H1 (cell line): ENCODE measurements at regions not wholly inside any gene's neighbourhood (a gene's known extent, or its start where the extent isn't known, plus 50 kb on each side); places are given as distances from the start of the nearest gene placed in this dataset.

Experiments
- CTCF ChIA-PET: fragments of 300-600 bp; sonication (Branson Sonifier 250); formaldehyde crosslinking; loops from one replicate; lab custom pipeline; 2021; ENCODE audit not compliant: partially characterized antibody; lab: Charles Lee
- POLR2A ChIA-PET: fragments of 300-600 bp; sonication (Branson Sonifier 250); formaldehyde crosslinking; loops from one replicate; lab custom pipeline; 2021; ENCODE audit warnings: inconsistent platforms; ENCODE audit not compliant: partially characterized antibody; lab: Charles Lee
- DNase-seq, 2 experiments: peaks; one replicate each; pipeline versions ENCODE4 v3.0.0 to v3.0.0-alpha.2; 2010 to 2022; ENCODE audit warnings: low spot score in 2 of 2, low read depth in 1 of 2, mixed read lengths in 1 of 2
- FAIRE-seq: peaks from 2 replicates; lab custom pipeline; 2011; peaks lifted over from hg19 to GRCh38; lab: Jason Lieb, UNC
- H2AFZ ChIP-seq: 2 replicates; pipeline ENCODE4 v1.8.1; 2012; ENCODE audit warnings: low read length, inconsistent platforms
- H2AK5ac ChIP-seq: 2 replicates; pipeline ENCODE4 v1.6.1; 2013; ENCODE audit warnings: low read depth, low read length
- H2BK120ac ChIP-seq: replicated peaks from 2 replicates; pipeline ENCODE3; 2013; ENCODE audit warnings: low read depth, low read length, inconsistent platforms
- H2BK12ac ChIP-seq: 2 replicates; pipeline ENCODE4 v1.6.1; 2013; ENCODE audit warnings: low read depth, low read length
- H2BK15ac ChIP-seq: 2 replicates; pipeline ENCODE4 v1.6.1; 2013; ENCODE audit warnings: low read length
- H2BK20ac ChIP-seq: 2 replicates; pipeline ENCODE4 v1.6.1; 2013; ENCODE audit warnings: low read length
- H2BK5ac ChIP-seq: 2 replicates; pipeline ENCODE4 v1.6.1; 2013; ENCODE audit warnings: low read depth, low read length
- H3K14ac ChIP-seq: 2 replicates; pipeline ENCODE4 v1.6.1; 2013; ENCODE audit warnings: inconsistent platforms; ENCODE audit not compliant: insufficient read length
- H3K18ac ChIP-seq: 2 replicates; pipeline ENCODE4 v1.6.1; 2013; ENCODE audit warnings: low read length; ENCODE audit errors: extremely low read depth
- H3K23ac ChIP-seq: 2 replicates; pipeline ENCODE4 v1.6.1; 2013; ENCODE audit warnings: inconsistent platforms; ENCODE audit not compliant: insufficient read length
- H3K23me2 ChIP-seq: 2 replicates; pipeline ENCODE4 v1.6.1; 2013; ENCODE audit warnings: low read depth, low read length
- H3K27ac ChIP-seq: 2 replicates; pipeline ENCODE4 v1.6.1; 2011; ENCODE audit warnings: low read depth, low read length, inconsistent platforms
- H3K27me3 ChIP-seq, 4 experiments: replicated peaks in 1 of 4; 1 replicate in 1 of 4; 2 replicates in 3 of 4; pipeline versions ENCODE4 v1.6.1 to v1.8.1; 2011 to 2013; ENCODE audit warnings: low read length in 3 of 4, mild to moderate bottlenecking in 3 of 4, inconsistent platforms in 2 of 4, mixed read lengths in 2 of 4, moderate library complexity in 1 of 4; ENCODE audit not compliant: control insufficient read depth in 3 of 4, insufficient read depth in 3 of 4; ENCODE audit errors: extremely low read depth in 1 of 4
- H3K36me3 ChIP-seq, 4 experiments: 2 replicates each; pipeline versions ENCODE4 v1.6.1 to v1.8.1; 2011 to 2013; ENCODE audit warnings: mild to moderate bottlenecking in 4 of 4, low read length in 3 of 4, moderate library complexity in 2 of 4, control low read depth in 1 of 4, inconsistent platforms in 1 of 4; ENCODE audit not compliant: insufficient read depth in 4 of 4, control insufficient read depth in 2 of 4
- H3K4ac ChIP-seq: replicated peaks from 2 replicates; pipeline ENCODE3; 2013; ENCODE audit warnings: low read length, low read depth, mixed read lengths, inconsistent platforms; ENCODE audit not compliant: insufficient read length
- H3K4me1 ChIP-seq, 4 experiments: replicated peaks in 1 of 4; 1 replicate in 1 of 4; 2 replicates in 3 of 4; pipeline versions ENCODE4 v1.6.1 to v1.8.1; 2011 to 2013; ENCODE audit warnings: low read length in 3 of 4, inconsistent platforms in 2 of 4, mixed read lengths in 1 of 4; ENCODE audit not compliant: insufficient read depth in 4 of 4, control insufficient read depth in 3 of 4
- H3K4me2 ChIP-seq, 2 experiments: 2 replicates each; pipeline versions ENCODE4 v1.6.1 to v1.8.1; 2011 to 2013; ENCODE audit warnings: low read depth in 2 of 2, low read length in 2 of 2, control low read depth in 1 of 2, inconsistent platforms in 1 of 2, mild to moderate bottlenecking in 1 of 2; ENCODE audit not compliant: insufficient read depth in 1 of 2
- H3K4me3 ChIP-seq, 4 experiments: fragments of 200-600, 300-600 bp in 1 of 4; sonication (generic), shearing (Covaris generic), sonication (Bioruptor Twin) in 1 of 4; 2 replicates each; pipeline versions ENCODE4 v1.5.1 to v1.8.1; 2011 to 2016; ENCODE audit warnings: low read length in 4 of 4, low read depth in 3 of 4, control low read depth in 2 of 4, inconsistent platforms in 2 of 4, mild to moderate bottlenecking in 2 of 4, mixed read lengths in 1 of 4, moderate library complexity in 1 of 4; ENCODE audit not compliant: insufficient read depth in 2 of 4; ENCODE audit errors: extremely low read depth in 1 of 4
- H3K56ac ChIP-seq: replicated peaks from 2 replicates; pipeline ENCODE3; 2013; ENCODE audit warnings: low read depth, mild to moderate bottlenecking, mixed read lengths, low read length, inconsistent platforms; ENCODE audit not compliant: insufficient read length
- H3K79me1 ChIP-seq: 2 replicates; pipeline ENCODE4 v1.6.1; 2013; ENCODE audit warnings: low read depth, low read length, control low read depth
- H3K79me2 ChIP-seq, 2 experiments: 2 replicates each; pipeline versions ENCODE4 v1.6.1 to v1.8.1; 2012 to 2013; ENCODE audit warnings: low read length in 2 of 2, mild to moderate bottlenecking in 2 of 2, inconsistent platforms in 1 of 2; ENCODE audit not compliant: insufficient read depth in 2 of 2, control insufficient read depth in 1 of 2
- H3K9ac ChIP-seq, 4 experiments: replicated peaks in 1 of 4; 1 replicate in 1 of 4; 2 replicates in 3 of 4; pipeline versions ENCODE4 v1.6.1 to v1.8.1; 2011 to 2013; ENCODE audit warnings: low read depth in 3 of 4, low read length in 3 of 4, control low read depth in 2 of 4, mild to moderate bottlenecking in 2 of 4, moderate library complexity in 2 of 4, inconsistent platforms in 1 of 4; ENCODE audit errors: extremely low read depth in 1 of 4
- H3K9me3 ChIP-seq, 2 experiments: 2 replicates each; pipeline versions ENCODE4 v1.6.1 to v1.8.1; 2012 to 2013; ENCODE audit warnings: mild to moderate bottlenecking in 2 of 2, moderate library complexity in 2 of 2, control low read depth in 1 of 2, inconsistent platforms in 1 of 2, low read depth in 1 of 2, low read length in 1 of 2, mixed read lengths in 1 of 2; ENCODE audit not compliant: insufficient read depth in 2 of 2
- H4K20me1 ChIP-seq, 2 experiments: replicated peaks in 1 of 2; 2 replicates each; pipeline versions ENCODE3 to v1.8.1; 2011 to 2013; ENCODE audit warnings: inconsistent platforms in 2 of 2, low read length in 2 of 2, mild to moderate bottlenecking in 1 of 2; ENCODE audit not compliant: insufficient read depth in 2 of 2, control insufficient read depth in 1 of 2
- H4K5ac ChIP-seq: 2 replicates; pipeline ENCODE4 v1.6.1; 2013; ENCODE audit warnings: low read length, low read depth, mixed read lengths, inconsistent platforms; ENCODE audit not compliant: insufficient read length
- H4K8ac ChIP-seq: 2 replicates; pipeline ENCODE4 v1.8.0; 2013; ENCODE audit warnings: mild to moderate bottlenecking, moderate library complexity, low read length, inconsistent platforms; ENCODE audit not compliant: insufficient read depth; ENCODE audit errors: extremely low read depth
- H4K91ac ChIP-seq: replicated peaks from 2 replicates; pipeline ENCODE3; 2013; ENCODE audit warnings: low read length, mixed read lengths, inconsistent platforms; ENCODE audit not compliant: insufficient read length
- ASH2L ChIP-seq: fragments of 200-600, 300-600 bp; sonication (generic); IDR thresholded peaks from one replicate; pipeline ENCODE4 v1.7.1; 2017; ENCODE audit warnings: low read length
- BRCA1 ChIP-seq: IDR thresholded peaks from 2 replicates; pipeline ENCODE4 v1.6.1; 2012; ENCODE audit warnings: low read depth, low read length, improper control_type of control experiment
- EP300 ChIP-seq, 2 experiments: IDR thresholded peaks; 1 replicate in 1 of 2; 2 replicates in 1 of 2; pipeline ENCODE4 v1.6.1; 2011 to 2012; ENCODE audit warnings: low read depth in 2 of 2, low read length in 2 of 2, mild to moderate bottlenecking in 2 of 2, borderline replicate concordance in 1 of 2, inconsistent platforms in 1 of 2, moderate library complexity in 1 of 2
- NANOG ChIP-seq: IDR thresholded peaks from 2 replicates; pipeline ENCODE4 v1.6.1; 2011; ENCODE audit warnings: low read length, low read depth, mild to moderate bottlenecking, inconsistent platforms; ENCODE audit not compliant: insufficient read depth, poor library complexity, severe bottlenecking
- POLR2AphosphoS5 ChIP-seq: IDR thresholded peaks from 2 replicates; pipeline ENCODE4 v1.6.1; 2011; ENCODE audit warnings: low read depth, low read length
- SIX5 ChIP-seq: IDR thresholded peaks from 2 replicates; pipeline ENCODE4 v1.6.1; 2011; ENCODE audit warnings: mild to moderate bottlenecking, low read depth, low read length
- SP4 ChIP-seq: IDR thresholded peaks from 2 replicates; pipeline ENCODE4 v1.6.1; 2012; ENCODE audit warnings: low read length, inconsistent platforms
- TAF1 ChIP-seq: IDR thresholded peaks from 2 replicates; pipeline ENCODE4 v1.6.1; 2011; ENCODE audit warnings: mild to moderate bottlenecking, low read depth, low read length
- USF2 ChIP-seq: IDR thresholded peaks from 2 replicates; pipeline ENCODE4 v1.6.1; 2011; ENCODE audit warnings: low read length, improper control_type of control experiment

GRCh38 chr2:220489121-220489520, 861.7 kb downstream of the SLC4A3 start:
- Histone ChIP-seq H4K20me1 (no peaks in the 10 kb centered on the region), H2BK15ac (no peak overlapping the region), H3K79me2 (no peaks in the 10 kb centered on the region), H3K9ac (no peak overlapping the region), H3K4me3 (no peak overlapping the region), H3K14ac (no peak overlapping the region), H3K56ac (no peak overlapping the region), H4K8ac (no peak overlapping the region), H3K18ac (no peak overlapping the region), H3K27me3 (no peaks in the 10 kb centered on the region), H3K23me2 (no peaks in the 10 kb centered on the region), H2AFZ (no peak overlapping the region), H3K4ac (no peak overlapping the region), H3K4me1 (no peaks in the 10 kb centered on the region), H4K91ac (no peak overlapping the region), H3K9me3 (no peaks in the 10 kb centered on the region; a peak in 1 of 4 replicates), H2BK12ac (no peak overlapping the region), H2BK120ac (no peak overlapping the region), H3K27ac (no peak overlapping the region), H4K5ac (no peak overlapping the region), H2BK20ac (no peak overlapping the region), H3K23ac (no peak overlapping the region), H2BK5ac (no peak overlapping the region), H2AK5ac (no peak overlapping the region), H3K4me2 (no peak overlapping the region), H3K79me1 (no peaks in the 10 kb centered on the region), H3K36me3 (no peaks in the 10 kb centered on the region)
- no peak for FAIRE-seq
- ChIA-PET CTCF (no interaction called here), POLR2A (no interaction called here)
- TF ChIP-seq SIX5 (no peak), BRCA1 (no peak), POLR2AphosphoS5 (no peak), USF2 (no peak), EP300 (IDR thresholded peaks at IDR 0.05; ENCODE audit: borderline replicate concordance in 1 of 2, low read depth in 2 of 2, low read length in 2 of 2) (no peak), SP4 (no peak), ASH2L (no peak), NANOG (no peak), TAF1 (no peak)
- no peak for DNase-seq
